Nephron (organoid): ENCODE measurements at regions not wholly inside any gene's neighbourhood (a gene's known extent, or its start where the extent isn't known, plus 50 kb on each side); places are given as distances from the start of the nearest gene placed in this dataset.

Experiments
- H3K27ac Mint-ChIP-seq, 3 experiments: 2 replicates each; pipeline ENCODE4 v1.8.0; 2020; ENCODE audit warnings: mixed read lengths in 3 of 3, mild to moderate bottlenecking in 2 of 3, moderate library complexity in 1 of 3
- H3K27me3 Mint-ChIP-seq: 2 replicates; pipeline ENCODE4 v1.8.0; 2021; ENCODE audit warnings: low read depth, mild to moderate bottlenecking, moderate library complexity, mixed read lengths
- H3K36me3 Mint-ChIP-seq: 2 replicates; pipeline ENCODE4 v1.8.0; 2020; ENCODE audit warnings: low read depth, mixed read lengths
- H3K4me1 Mint-ChIP-seq: 2 replicates; pipeline ENCODE4 v1.8.0; 2020; ENCODE audit warnings: mixed read lengths
- H3K4me3 Mint-ChIP-seq, 3 experiments: 2 replicates each; pipeline ENCODE4 v1.8.0; 2020; ENCODE audit warnings: mild to moderate bottlenecking in 3 of 3, mixed read lengths in 3 of 3, moderate library complexity in 2 of 3
- H3K9me3 Mint-ChIP-seq: 2 replicates; pipeline ENCODE4 v1.8.0; 2020; ENCODE audit warnings: mixed read lengths
- CTCF ChIP-seq, 3 experiments: fragments of 200-600 bp; sonication (generic); IDR thresholded peaks; one replicate each; pipeline ENCODE4 v1.5.0; 2021; ENCODE audit warnings: antibody characterized with exemption in 3 of 3; ENCODE audit not compliant: unreplicated experiment in 3 of 3

GRCh38 chrX:45381366-45381765 lies 180.7 kb upstream of the DIPK2B start:
- Mint-ChIP-seq H3K27me3 (no peaks in the 10 kb centered on the region), H3K9me3 (peaks cover 17% of the 10 kb centered on the region), H3K4me1 (no peaks in the 10 kb centered on the region), H3K4me3 (no peak overlapping the region), H3K27ac (no peak overlapping the region), H3K36me3 (no peaks in the 10 kb centered on the region)
- no peak for TF ChIP-seq CTCF (IDR thresholded peaks at IDR 0.05; ENCODE audit: unreplicated experiment in 3 of 3)

- no peak overlapping the region for H3K4me3 Mint-ChIP-seq
- no peaks in the 10 kb centered on the region for H3K36me3 Mint-ChIP-seq
- no peak overlapping the region for H3K27ac Mint-ChIP-seq
- H3K27me3 Mint-ChIP-seq, result no peaks in the 10 kb centered on the region
- peaks cover 24% of the 10 kb centered on the region for H3K9me3 Mint-ChIP-seq
- H3K4me1 Mint-ChIP-seq, result no peaks in the 10 kb centered on the region
- no peak for TF ChIP-seq CTCF (IDR thresholded peaks at IDR 0.05; ENCODE audit: unreplicated experiment in 3 of 3)
Observed at GRCh38 chrX:45379236-45379635, 178.6 kb upstream of the DIPK2B start.

GRCh38 chrX:45372151-45372550 lies 171.5 kb upstream of the DIPK2B start:
- no peak overlapping the region for H3K4me3 Mint-ChIP-seq
- no peaks in the 10 kb centered on the region for H3K36me3 Mint-ChIP-seq
- no peaks in the 10 kb centered on the region for H3K4me1 Mint-ChIP-seq
- peaks cover 53% of the 10 kb centered on the region for H3K9me3 Mint-ChIP-seq
- TF ChIP-seq CTCF (IDR thresholded peaks at IDR 0.05; ENCODE audit: unreplicated experiment in 3 of 3), result no peak
- no peaks in the 10 kb centered on the region for H3K27me3 Mint-ChIP-seq
- no peak overlapping the region for H3K27ac Mint-ChIP-seq

GRCh38 chrX:45368705-45369104 lies 168.0 kb upstream of the DIPK2B start:
- Mint-ChIP-seq H3K27me3 (no peaks in the 10 kb centered on the region), H3K9me3 (peaks cover 54% of the 10 kb centered on the region), H3K27ac (no peak overlapping the region), H3K4me1 (no peaks in the 10 kb centered on the region), H3K36me3 (no peaks in the 10 kb centered on the region), H3K4me3 (no peak overlapping the region)
- no peak for TF ChIP-seq CTCF (IDR thresholded peaks at IDR 0.05; ENCODE audit: unreplicated experiment in 3 of 3)

- Mint-ChIP-seq H3K4me3 (no peak overlapping the region), H3K27ac (no peak overlapping the region), H3K36me3 (no peaks in the 10 kb centered on the region), H3K9me3 (peaks cover 31% of the 10 kb centered on the region), H3K27me3 (no peaks in the 10 kb centered on the region), H3K4me1 (no peaks in the 10 kb centered on the region)
- no peak for TF ChIP-seq CTCF (IDR thresholded peaks at IDR 0.05; ENCODE audit: unreplicated experiment in 3 of 3)
Observed at GRCh38 chrX:45363596-45363995, 162.9 kb upstream of the DIPK2B start.

GRCh38 chrX:45360571-45360970 lies 159.9 kb upstream of the DIPK2B start:
- H3K4me3 Mint-ChIP-seq, result no peak overlapping the region
- H3K27me3 Mint-ChIP-seq, result no peaks in the 10 kb centered on the region
- H3K4me1 Mint-ChIP-seq, result no peaks in the 10 kb centered on the region
- H3K9me3 Mint-ChIP-seq, result peaks cover 17% of the 10 kb centered on the region
- no peaks in the 10 kb centered on the region for H3K36me3 Mint-ChIP-seq
- no peak overlapping the region for H3K27ac Mint-ChIP-seq
- TF ChIP-seq CTCF (IDR thresholded peaks at IDR 0.05; ENCODE audit: unreplicated experiment in 3 of 3), result no peak
